Transverse colon (tissue), 4 donors: ENCODE measurements at regions not wholly inside any gene's neighbourhood (a gene's known extent, or its start where the extent isn't known, plus 50 kb on each side); places are given as distances from the start of the nearest gene placed in this dataset.

Experiments used
- CTCF ChIP-seq, 5 experiments: fragments of 200-600 bp in 3 of 5; fragments of 450-650 bp in 2 of 5; sonication (generic) in 3 of 5; IDR thresholded peaks; 1 replicate in 2 of 5; 2 replicates in 3 of 5; pipeline ENCODE4 v1.5.1; 2016 to 2017; ENCODE audit warnings: antibody characterized with exemption in 5 of 5, inconsistent platforms in 3 of 5, mild to moderate bottlenecking in 2 of 5, moderate library complexity in 1 of 5
- EP300 ChIP-seq: sonication (generic); formaldehyde crosslinking; IDR thresholded peaks from one replicate; pipeline ENCODE4 v1.6.1; 2017; ENCODE audit warnings: antibody characterized with exemption, low read depth
- POLR2A ChIP-seq: fragments of 450-650 bp; IDR thresholded peaks from one replicate; pipeline ENCODE4 v1.6.1; 2016; ENCODE audit warnings: antibody characterized with exemption, mild to moderate bottlenecking, moderate library complexity
- POLR2AphosphoS5 ChIP-seq, 3 donors: sonication (generic); formaldehyde crosslinking; IDR thresholded peaks; one replicate each; pipeline ENCODE4 v1.6.1; 2016; ENCODE audit warnings: antibody characterized with exemption in 3 of 3

GRCh38 chr12:67773896-67774295 is 125.4 kb downstream of the DYRK2 start:
- TF ChIP-seq CTCF (IDR thresholded peaks at IDR 0.05) (no peak), POLR2AphosphoS5 (IDR thresholded peaks at IDR 0.05) (no peak), POLR2A (no peak), EP300 (no peak)
